Gastroesophageal sphincter (tissue), 3 donors: ENCODE measurements at regions not wholly inside any gene's neighbourhood (a gene's known extent, or its start where the extent isn't known, plus 50 kb on each side); places are given as distances from the start of the nearest gene placed in this dataset.

ENCODE experiments used
- CTCF ChIP-seq, 4 experiments: fragments of 200-600 bp in 2 of 4; fragments of 450-650 bp in 2 of 4; sonication (generic) in 1 of 4; IDR thresholded peaks; one replicate each; pipeline ENCODE4 v1.5.1; 2017 to 2019; ENCODE audit warnings: antibody characterized with exemption in 4 of 4, mild to moderate bottlenecking in 2 of 4, moderate library complexity in 2 of 4
- EP300 ChIP-seq: sonication (generic); formaldehyde crosslinking; IDR thresholded peaks from one replicate; pipeline ENCODE4 v1.6.1; 2017; ENCODE audit warnings: antibody characterized with exemption, mild to moderate bottlenecking
- POLR2AphosphoS5 ChIP-seq: sonication (generic); formaldehyde crosslinking; IDR thresholded peaks from one replicate; pipeline ENCODE4 v1.6.1; 2017; ENCODE audit warnings: antibody characterized with exemption

- TF ChIP-seq CTCF (IDR thresholded peaks at IDR 0.05) (no peak), EP300 (no peak), POLR2AphosphoS5 (no peak)
Measured at GRCh38 chr6:168198302-168199180, 119.5 kb upstream of the FRMD1 start.
